Kidney (tissue), 13 donors: ENCODE measurements at regions not wholly inside any gene's neighbourhood (a gene's known extent, or its start where the extent isn't known, plus 50 kb on each side); places are given as distances from the start of the nearest gene placed in this dataset.

Experiments
- DNase-seq, 5 donors: peaks; one replicate each; pipeline ENCODE4 v3.0.0-alpha.2; 2013 to 2020
- FAIRE-seq: peaks from 2 replicates; lab custom pipeline; 2012; peaks lifted over from hg19 to GRCh38; lab: Jason Lieb, UNC
- H3K27ac ChIP-seq, 2 donors: one replicate each; pipeline ENCODE4 v1.7.0; 2013; ENCODE audit warnings: low read depth in 2 of 2, low read length in 2 of 2, inconsistent platforms in 1 of 2
- H3K27me3 ChIP-seq: one replicate; pipeline ENCODE4 v1.7.1; 2013; ENCODE audit warnings: low read length, inconsistent platforms; ENCODE audit not compliant: control insufficient read depth, insufficient read depth
- H3K36me3 ChIP-seq, 3 donors: one replicate each; pipeline versions ENCODE4 v1.7.0 to v1.7.1; 2013; ENCODE audit warnings: low read length in 3 of 3, control low read depth in 1 of 3, inconsistent platforms in 1 of 3; ENCODE audit not compliant: insufficient read depth in 3 of 3, control insufficient read depth in 2 of 3
- H3K4me1 ChIP-seq, 3 donors: one replicate each; pipeline versions ENCODE4 v1.7.0 to v1.7.1; 2013; ENCODE audit warnings: low read length in 3 of 3, inconsistent platforms in 1 of 3, low read depth in 1 of 3; ENCODE audit not compliant: control insufficient read depth in 2 of 3, insufficient read depth in 2 of 3
- H3K4me3 ChIP-seq, 3 donors: one replicate each; pipeline versions ENCODE4 v1.7.0 to v1.8.1; 2013; ENCODE audit warnings: low read length in 3 of 3, control low read depth in 1 of 3, inconsistent platforms in 1 of 3
- H3K9ac ChIP-seq, 3 donors: one replicate each; pipeline versions ENCODE4 v1.7.0 to v1.7.1; 2013; ENCODE audit warnings: low read length in 3 of 3, control low read depth in 1 of 3, inconsistent platforms in 1 of 3
- H3K9me3 ChIP-seq, 3 donors: one replicate each; pipeline versions ENCODE4 v1.7.0 to v1.7.1; 2013; ENCODE audit warnings: low read length in 3 of 3, control low read depth in 1 of 3, inconsistent platforms in 1 of 3; ENCODE audit not compliant: control insufficient read depth in 2 of 3, insufficient read depth in 1 of 3
- intact Hi-C: fragments of 100-400 bp; cut with DNase I; formaldehyde crosslinking; loops from one replicate; pipeline ENCODE4 v1.11.1; 2022
- TF ChIP-seq, protein P1 (sequence below): IDR thresholded peaks from 3 replicates; pipeline ENCODE4 v1.5.1; 2012; ENCODE audit warnings: mild to moderate bottlenecking, moderate library complexity, borderline replicate concordance; ENCODE audit not compliant: insufficient read depth; ENCODE audit errors: extremely low read depth
- donor health status: control.
- donor health status: control.
- donor health status: control.
- donor health status: control.
- donor health status: control.
- donor health status: DM: yes; HTN: yes; CAD: no.
- donor health status: Normal renal cell carcinoma (clear cell type).

DNA sequence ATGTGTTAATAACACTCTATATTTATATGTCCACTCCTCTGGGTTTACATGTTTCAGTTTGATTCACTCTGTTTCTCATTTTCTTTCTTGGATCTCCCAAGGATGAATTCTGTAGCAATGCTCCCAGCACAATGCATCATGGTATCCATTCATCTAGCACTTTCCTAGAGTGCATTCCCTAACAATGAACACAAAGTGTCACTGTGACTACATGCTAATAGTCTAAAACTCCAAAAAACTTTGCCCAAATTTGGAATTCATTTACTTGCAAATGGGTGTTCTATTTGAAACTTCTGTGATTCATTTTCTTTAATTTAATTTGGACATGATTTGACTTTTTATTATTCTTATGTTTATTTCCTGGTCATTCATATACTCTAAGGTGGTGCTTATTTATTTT is 286.3 kb downstream of the POU4F1 start:
- H3K27me3 ChIP-seq: no peaks in the 10 kb centered on the region
- FAIRE-seq: no peak
- H3K27ac ChIP-seq: no peak overlapping the region
- no peak overlapping the region for H3K9ac ChIP-seq
- H3K9me3 ChIP-seq: no peaks in the 10 kb centered on the region
- no peaks in the 10 kb centered on the region for H3K4me1 ChIP-seq
- intact Hi-C loops: no loop called here
- DNase-seq: peak in 2 of 5 donors; percentile 13 to 26
- TF ChIP-seq, protein P1, sequence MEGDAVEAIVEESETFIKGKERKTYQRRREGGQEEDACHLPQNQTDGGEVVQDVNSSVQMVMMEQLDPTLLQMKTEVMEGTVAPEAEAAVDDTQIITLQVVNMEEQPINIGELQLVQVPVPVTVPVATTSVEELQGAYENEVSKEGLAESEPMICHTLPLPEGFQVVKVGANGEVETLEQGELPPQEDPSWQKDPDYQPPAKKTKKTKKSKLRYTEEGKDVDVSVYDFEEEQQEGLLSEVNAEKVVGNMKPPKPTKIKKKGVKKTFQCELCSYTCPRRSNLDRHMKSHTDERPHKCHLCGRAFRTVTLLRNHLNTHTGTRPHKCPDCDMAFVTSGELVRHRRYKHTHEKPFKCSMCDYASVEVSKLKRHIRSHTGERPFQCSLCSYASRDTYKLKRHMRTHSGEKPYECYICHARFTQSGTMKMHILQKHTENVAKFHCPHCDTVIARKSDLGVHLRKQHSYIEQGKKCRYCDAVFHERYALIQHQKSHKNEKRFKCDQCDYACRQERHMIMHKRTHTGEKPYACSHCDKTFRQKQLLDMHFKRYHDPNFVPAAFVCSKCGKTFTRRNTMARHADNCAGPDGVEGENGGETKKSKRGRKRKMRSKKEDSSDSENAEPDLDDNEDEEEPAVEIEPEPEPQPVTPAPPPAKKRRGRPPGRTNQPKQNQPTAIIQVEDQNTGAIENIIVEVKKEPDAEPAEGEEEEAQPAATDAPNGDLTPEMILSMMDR: no peak
- no peak overlapping the region for H3K4me3 ChIP-seq
- no peaks in the 10 kb centered on the region for H3K36me3 ChIP-seq

DNA sequence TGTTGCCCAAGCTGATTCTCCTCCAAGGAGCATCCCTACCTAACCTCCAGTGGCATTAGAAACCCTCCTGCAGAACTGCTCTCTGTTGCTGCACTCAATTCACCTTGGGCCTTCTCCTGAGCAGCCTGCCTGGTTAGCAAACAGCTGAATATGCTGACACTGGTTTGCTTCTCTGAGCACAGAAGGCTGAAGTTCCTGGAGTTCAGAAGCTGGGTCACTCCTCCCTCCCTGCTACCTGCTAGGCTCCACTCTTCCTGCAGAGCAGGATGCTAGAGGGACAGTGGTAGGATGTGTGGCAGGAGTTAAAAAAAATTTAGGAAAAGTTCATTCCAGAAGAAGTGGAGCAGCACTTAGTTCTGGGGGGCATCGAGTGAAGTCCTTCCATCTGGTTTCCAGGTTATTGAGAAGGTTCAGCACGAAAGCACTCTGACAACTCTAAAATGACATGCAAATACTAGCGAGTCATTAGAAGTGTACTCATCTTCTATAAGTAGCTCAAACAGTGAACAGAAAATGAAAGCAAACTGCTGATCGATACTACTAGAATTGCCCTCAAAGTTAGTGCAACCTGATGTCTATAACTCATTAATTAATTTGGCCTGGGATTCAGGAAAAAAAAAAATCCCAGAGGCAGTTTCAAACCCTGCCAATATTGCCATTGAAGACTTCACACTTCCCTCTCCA is 293.7 kb downstream of the POU4F1 start:
- H3K9me3 ChIP-seq: no peaks in the 10 kb centered on the region
- H3K4me3 ChIP-seq: no peak overlapping the region
- H3K27me3 ChIP-seq: no peaks in the 10 kb centered on the region
- no peak overlapping the region for H3K27ac ChIP-seq
- DNase-seq: no peak
- intact Hi-C loops: no loop called here
- no peaks in the 10 kb centered on the region for H3K4me1 ChIP-seq
- TF ChIP-seq, protein P1: no peak
- no peak overlapping the region for H3K9ac ChIP-seq
- H3K36me3 ChIP-seq: no peaks in the 10 kb centered on the region
- FAIRE-seq: no peak

DNA sequence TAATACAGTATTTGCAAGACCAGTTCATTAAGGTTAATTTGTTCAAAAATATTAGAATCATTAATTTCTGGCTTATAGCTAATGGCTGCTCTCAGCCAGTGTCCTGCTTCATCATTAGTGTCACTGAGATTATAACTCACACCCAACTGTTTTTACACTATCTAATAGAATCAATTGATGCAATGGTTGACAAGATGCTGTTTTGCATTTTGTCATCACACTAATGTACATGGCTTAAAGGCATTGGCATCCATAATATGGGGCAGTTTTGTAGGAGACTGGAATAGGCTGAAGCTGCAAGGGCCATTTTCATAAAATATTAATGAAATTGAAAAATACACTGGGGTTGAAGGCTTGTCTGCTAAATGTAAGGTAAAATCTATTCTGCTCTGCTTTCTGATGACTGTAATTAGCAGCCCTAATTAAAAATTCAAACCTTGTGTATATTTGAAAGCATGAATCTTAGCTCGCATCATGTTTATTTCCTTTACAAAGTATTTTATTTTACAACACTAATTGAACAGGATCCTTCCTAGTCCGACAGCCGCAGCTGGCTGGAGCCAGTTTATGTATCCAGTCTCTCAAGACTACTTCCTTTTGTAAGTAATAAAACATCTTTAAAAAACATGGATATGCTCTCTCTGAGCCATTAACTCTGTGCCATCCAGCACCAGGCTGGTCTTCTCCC is 296.7 kb downstream of the POU4F1 start:
- Histone ChIP-seq H3K27me3 (no peaks in the 10 kb centered on the region), H3K4me3 (no peak overlapping the region), H3K36me3 (no peaks in the 10 kb centered on the region), H3K9me3 (no peaks in the 10 kb centered on the region), H3K4me1 (no peaks in the 10 kb centered on the region), H3K9ac (no peak overlapping the region), H3K27ac (no peak overlapping the region)
- FAIRE-seq (no peak), DNase-seq (peak in 2 of 5 donors; percentile 6 to 8)
- intact Hi-C loops: no loop called here
- TF ChIP-seq, protein P1: no peak
